GM19043 (cell line): ENCODE measurements at regions not wholly inside any gene's neighbourhood (a gene's known extent, or its start where the extent isn't known, plus 50 kb on each side); places are given as distances from the start of the nearest gene placed in this dataset.

Experiments
- ATAC-seq: cut with Tn5 transposase; IDR thresholded peaks from one replicate; pipeline ENCODE4 v1.9.1; 2021; ENCODE audit warnings: low read depth; ENCODE audit not compliant: unreplicated experiment

GRCh38 chr7:50210706-50211115, 93.8 kb upstream of the IKZF1 start:
- no peak for ATAC-seq

- no peak for ATAC-seq
These were observed 94.9 kb upstream of the IKZF1 start for GRCh38 chr7:50209461-50210135.

GRCh38 chr7:50208378-50208982, 96.0 kb upstream of the IKZF1 start:
- no peak for ATAC-seq

- ATAC-seq, result no peak
These were observed 96.7 kb upstream of the IKZF1 start for GRCh38 chr7:50207686-50208255.

- no peak for ATAC-seq
These were observed 97.3 kb upstream of the IKZF1 start for GRCh38 chr7:50207251-50207564.

- no peak for ATAC-seq
These were observed 97.9 kb upstream of the IKZF1 start for GRCh38 chr7:50206453-50207250.

- no peak for ATAC-seq
These were observed 99.5 kb upstream of the IKZF1 start for GRCh38 chr7:50205011-50205410.

GRCh38 chr7:50204581-50204980, 99.9 kb upstream of the IKZF1 start:
- ATAC-seq, result no peak

GRCh38 chr7:50203521-50203920, 101.0 kb upstream of the IKZF1 start:
- ATAC-seq, result no peak

- no peak for ATAC-seq
These were observed 102.4 kb upstream of the IKZF1 start for GRCh38 chr7:50202052-50202555.

GRCh38 chr7:50199824-50200223, 104.7 kb upstream of the IKZF1 start:
- no peak for ATAC-seq

- no peak for ATAC-seq
These were observed 104.5 kb upstream of the ZPBP start for GRCh38 chr7:50197549-50197948.

- ATAC-seq, result no peak
These were observed 103.7 kb upstream of the ZPBP start for GRCh38 chr7:50196719-50197118.

- no peak for ATAC-seq
These were observed 97.7 kb upstream of the ZPBP start for GRCh38 chr7:50190776-50191175.

GRCh38 chr7:50189371-50189770, 96.3 kb upstream of the ZPBP start:
- ATAC-seq, result no peak

- ATAC-seq, result no peak
These were observed 93.1 kb upstream of the ZPBP start for GRCh38 chr7:50185951-50186682.

GRCh38 chr7:50185208-50185607, 92.2 kb upstream of the ZPBP start:
- ATAC-seq, result no peak

GRCh38 chr7:50184271-50184990, 91.4 kb upstream of the ZPBP start:
- ATAC-seq, result no peak

GRCh38 chr7:50182759-50183158, 89.7 kb upstream of the ZPBP start:
- no peak for ATAC-seq

GRCh38 chr7:50181081-50181480, 88.0 kb upstream of the ZPBP start:
- ATAC-seq, result no peak
